HL-60 (cell line): ENCODE measurements at regions not wholly inside any gene's neighbourhood (a gene's known extent, or its start where the extent isn't known, plus 50 kb on each side); places are given as distances from the start of the nearest gene placed in this dataset.

Experiments used
- DNase-seq, 2 experiments: peaks; one replicate each; pipeline ENCODE4 v3.0.0-alpha.2; 2010 to 2020; ENCODE audit warnings: low read depth in 1 of 2, low spot score in 1 of 2
- H3K27ac ChIP-seq: fragments of 250-450 bp; sonication (Bioruptor Pico); replicated peaks from 2 replicates; pipeline ENCODE4 v1.5.1; 2020; ENCODE audit warnings: mild to moderate bottlenecking, moderate library complexity
- H3K27me3 ChIP-seq: fragments of 250-450 bp; sonication (Bioruptor Pico); 2 replicates; pipeline ENCODE4 v1.5.1; 2021; ENCODE audit warnings: mild to moderate bottlenecking, moderate library complexity; ENCODE audit not compliant: insufficient read depth, poor library complexity, severe bottlenecking
- H3K4me3 ChIP-seq: replicated peaks from 2 replicates; pipeline ENCODE4 v1.5.1; 2011; ENCODE audit warnings: mild to moderate bottlenecking, control low read depth, low read length; ENCODE audit not compliant: insufficient read depth
- GABPA ChIP-seq: IDR thresholded peaks from 2 replicates; pipeline ENCODE4 v1.6.1; 2012; ENCODE audit warnings: low read depth
- POLR2AphosphoS5 ChIP-seq: IDR thresholded peaks from 2 replicates; pipeline ENCODE4 v1.6.1; 2012; ENCODE audit warnings: low read depth
- SPI1 ChIP-seq: IDR thresholded peaks from 2 replicates; pipeline ENCODE4 v1.6.1; 2012; ENCODE audit warnings: low read depth, mild to moderate bottlenecking, borderline replicate concordance
- TF ChIP-seq, protein P1 (sequence below): IDR thresholded peaks from one replicate; pipeline ENCODE4 v1.5.1; 2011; ENCODE audit warnings: low read length, control low read depth, inconsistent platforms; ENCODE audit not compliant: insufficient read depth
- TF ChIP-seq, protein P2 (sequence below): IDR thresholded peaks from 2 replicates; pipeline ENCODE4 v1.6.1; 2012; ENCODE audit warnings: low read depth; ENCODE audit not compliant: insufficient replicate concordance

- no peaks in the 10 kb centered on the region for H3K27me3 ChIP-seq
- DNase-seq = no peak
- H3K27ac ChIP-seq = no peak overlapping the region
- H3K4me3 ChIP-seq = no peak overlapping the region
- TF ChIP-seq, protein P1, sequence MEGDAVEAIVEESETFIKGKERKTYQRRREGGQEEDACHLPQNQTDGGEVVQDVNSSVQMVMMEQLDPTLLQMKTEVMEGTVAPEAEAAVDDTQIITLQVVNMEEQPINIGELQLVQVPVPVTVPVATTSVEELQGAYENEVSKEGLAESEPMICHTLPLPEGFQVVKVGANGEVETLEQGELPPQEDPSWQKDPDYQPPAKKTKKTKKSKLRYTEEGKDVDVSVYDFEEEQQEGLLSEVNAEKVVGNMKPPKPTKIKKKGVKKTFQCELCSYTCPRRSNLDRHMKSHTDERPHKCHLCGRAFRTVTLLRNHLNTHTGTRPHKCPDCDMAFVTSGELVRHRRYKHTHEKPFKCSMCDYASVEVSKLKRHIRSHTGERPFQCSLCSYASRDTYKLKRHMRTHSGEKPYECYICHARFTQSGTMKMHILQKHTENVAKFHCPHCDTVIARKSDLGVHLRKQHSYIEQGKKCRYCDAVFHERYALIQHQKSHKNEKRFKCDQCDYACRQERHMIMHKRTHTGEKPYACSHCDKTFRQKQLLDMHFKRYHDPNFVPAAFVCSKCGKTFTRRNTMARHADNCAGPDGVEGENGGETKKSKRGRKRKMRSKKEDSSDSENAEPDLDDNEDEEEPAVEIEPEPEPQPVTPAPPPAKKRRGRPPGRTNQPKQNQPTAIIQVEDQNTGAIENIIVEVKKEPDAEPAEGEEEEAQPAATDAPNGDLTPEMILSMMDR = no peak
- TF ChIP-seq SPI1 (no peak), POLR2AphosphoS5 (no peak), GABPA (no peak)
- TF ChIP-seq, protein P2, sequence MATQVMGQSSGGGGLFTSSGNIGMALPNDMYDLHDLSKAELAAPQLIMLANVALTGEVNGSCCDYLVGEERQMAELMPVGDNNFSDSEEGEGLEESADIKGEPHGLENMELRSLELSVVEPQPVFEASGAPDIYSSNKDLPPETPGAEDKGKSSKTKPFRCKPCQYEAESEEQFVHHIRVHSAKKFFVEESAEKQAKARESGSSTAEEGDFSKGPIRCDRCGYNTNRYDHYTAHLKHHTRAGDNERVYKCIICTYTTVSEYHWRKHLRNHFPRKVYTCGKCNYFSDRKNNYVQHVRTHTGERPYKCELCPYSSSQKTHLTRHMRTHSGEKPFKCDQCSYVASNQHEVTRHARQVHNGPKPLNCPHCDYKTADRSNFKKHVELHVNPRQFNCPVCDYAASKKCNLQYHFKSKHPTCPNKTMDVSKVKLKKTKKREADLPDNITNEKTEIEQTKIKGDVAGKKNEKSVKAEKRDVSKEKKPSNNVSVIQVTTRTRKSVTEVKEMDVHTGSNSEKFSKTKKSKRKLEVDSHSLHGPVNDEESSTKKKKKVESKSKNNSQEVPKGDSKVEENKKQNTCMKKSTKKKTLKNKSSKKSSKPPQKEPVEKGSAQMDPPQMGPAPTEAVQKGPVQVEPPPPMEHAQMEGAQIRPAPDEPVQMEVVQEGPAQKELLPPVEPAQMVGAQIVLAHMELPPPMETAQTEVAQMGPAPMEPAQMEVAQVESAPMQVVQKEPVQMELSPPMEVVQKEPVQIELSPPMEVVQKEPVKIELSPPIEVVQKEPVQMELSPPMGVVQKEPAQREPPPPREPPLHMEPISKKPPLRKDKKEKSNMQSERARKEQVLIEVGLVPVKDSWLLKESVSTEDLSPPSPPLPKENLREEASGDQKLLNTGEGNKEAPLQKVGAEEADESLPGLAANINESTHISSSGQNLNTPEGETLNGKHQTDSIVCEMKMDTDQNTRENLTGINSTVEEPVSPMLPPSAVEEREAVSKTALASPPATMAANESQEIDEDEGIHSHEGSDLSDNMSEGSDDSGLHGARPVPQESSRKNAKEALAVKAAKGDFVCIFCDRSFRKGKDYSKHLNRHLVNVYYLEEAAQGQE = no peak
Measured at GRCh38 chr12:17810399-17810798, 279.6 kb downstream of the RERGL start.

- TF ChIP-seq POLR2AphosphoS5 = no peak
- TF ChIP-seq, protein P2 = no peak
- TF ChIP-seq, protein P1 = no peak
- no peak for TF ChIP-seq GABPA
- TF ChIP-seq SPI1 = no peak
- H3K4me3 ChIP-seq = no peak overlapping the region
- H3K27me3 ChIP-seq = no peaks in the 10 kb centered on the region
- H3K27ac ChIP-seq = no peak overlapping the region
- no peak for DNase-seq
Measured at GRCh38 chr12:17809206-17809605, 280.8 kb downstream of the RERGL start.

DNA sequence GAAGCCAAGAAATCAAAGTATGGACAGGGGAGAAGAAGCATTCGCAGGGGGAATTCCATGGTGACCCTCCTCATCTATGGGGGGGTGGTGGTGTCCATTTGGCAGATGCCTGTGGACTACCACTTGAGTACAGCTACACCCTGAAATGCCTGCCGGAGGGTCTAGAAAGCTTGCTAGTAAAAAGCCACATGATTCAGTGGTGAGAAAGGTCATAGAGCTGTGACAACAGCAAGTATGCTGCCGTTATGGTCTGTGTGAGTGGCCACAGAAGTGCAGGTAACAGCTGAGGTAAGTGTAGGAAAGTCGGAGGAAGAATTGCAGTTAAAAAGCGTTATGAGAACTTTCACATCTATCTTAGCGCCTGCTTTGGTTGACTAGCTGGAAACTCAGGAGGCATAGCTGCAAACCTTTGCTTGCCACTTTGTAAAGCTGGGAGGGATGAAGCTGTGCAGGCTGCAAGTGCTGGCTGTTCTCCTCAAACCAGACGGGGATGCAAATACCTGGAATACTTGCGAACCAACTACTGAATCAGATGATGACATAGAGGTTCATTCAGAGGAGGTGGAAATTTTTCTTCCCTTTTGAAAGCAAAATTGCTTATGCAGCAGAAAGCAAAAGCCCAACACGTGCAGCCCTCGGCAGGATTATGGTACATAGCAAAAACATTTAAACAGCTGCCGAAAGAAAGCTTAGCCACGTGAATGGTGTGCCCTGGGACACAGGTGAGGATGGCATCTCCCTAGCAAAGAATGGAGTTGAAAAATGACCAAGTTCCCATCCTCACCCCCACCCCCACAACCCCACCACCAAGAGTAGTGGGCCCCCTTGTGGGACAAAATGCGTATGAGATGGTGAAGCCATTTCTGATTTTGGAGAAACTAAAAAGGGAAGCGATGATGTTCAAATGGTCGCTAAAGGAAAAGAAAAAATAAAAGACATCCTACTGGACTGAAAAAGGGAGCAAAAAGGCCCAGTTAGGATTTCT is 287.0 kb downstream of the RERGL start:
- Histone ChIP-seq H3K27me3 (no peaks in the 10 kb centered on the region), H3K4me3 (no peak overlapping the region), H3K27ac (no peak overlapping the region)
- TF ChIP-seq, protein P1 = no peak
- TF ChIP-seq POLR2AphosphoS5 (no peak), SPI1 (no peak), GABPA (no peak)
- TF ChIP-seq, protein P2 = no peak
- no peak for DNase-seq
